ENCODE measurements at regions not wholly inside any gene's neighbourhood (a gene's known extent, or its start where the extent isn't known, plus 50 kb on each side); places are given as distances from the start of the nearest gene placed in this dataset.
"Not testable (repeated sequence)": the region's sequence is repeated elsewhere in the genome, so short reads cannot be mapped to it uniquely, and the experiment has no call there.

DNA sequence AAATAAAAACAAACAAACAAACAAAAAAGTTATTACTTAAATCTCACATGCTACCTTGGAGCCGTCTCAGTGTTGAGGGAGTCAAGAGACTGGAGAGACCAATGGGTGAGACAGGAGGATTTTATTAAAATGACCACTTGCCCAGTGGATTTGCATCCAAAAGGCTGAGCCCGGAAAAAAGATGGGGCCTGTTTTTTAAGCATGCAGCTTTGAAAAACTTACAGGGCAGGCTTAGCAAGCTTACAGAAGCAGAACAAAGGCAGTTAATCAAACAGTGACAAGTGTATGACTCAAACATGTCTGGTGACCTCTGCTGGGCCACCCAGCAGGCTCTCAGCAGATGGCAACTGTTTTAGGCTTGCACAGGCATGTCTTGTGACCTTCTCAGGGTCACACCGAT is 82.5 kb downstream of the POTEH start:
- DNase-seq (ENCODE audit: low read depth) = not testable (repeated sequence)

GRCh38 chr22:15775118-15775517 is 85.3 kb downstream of the POTEH start:
- not testable (repeated sequence) for DNase-seq (ENCODE audit: low read depth)

DNA sequence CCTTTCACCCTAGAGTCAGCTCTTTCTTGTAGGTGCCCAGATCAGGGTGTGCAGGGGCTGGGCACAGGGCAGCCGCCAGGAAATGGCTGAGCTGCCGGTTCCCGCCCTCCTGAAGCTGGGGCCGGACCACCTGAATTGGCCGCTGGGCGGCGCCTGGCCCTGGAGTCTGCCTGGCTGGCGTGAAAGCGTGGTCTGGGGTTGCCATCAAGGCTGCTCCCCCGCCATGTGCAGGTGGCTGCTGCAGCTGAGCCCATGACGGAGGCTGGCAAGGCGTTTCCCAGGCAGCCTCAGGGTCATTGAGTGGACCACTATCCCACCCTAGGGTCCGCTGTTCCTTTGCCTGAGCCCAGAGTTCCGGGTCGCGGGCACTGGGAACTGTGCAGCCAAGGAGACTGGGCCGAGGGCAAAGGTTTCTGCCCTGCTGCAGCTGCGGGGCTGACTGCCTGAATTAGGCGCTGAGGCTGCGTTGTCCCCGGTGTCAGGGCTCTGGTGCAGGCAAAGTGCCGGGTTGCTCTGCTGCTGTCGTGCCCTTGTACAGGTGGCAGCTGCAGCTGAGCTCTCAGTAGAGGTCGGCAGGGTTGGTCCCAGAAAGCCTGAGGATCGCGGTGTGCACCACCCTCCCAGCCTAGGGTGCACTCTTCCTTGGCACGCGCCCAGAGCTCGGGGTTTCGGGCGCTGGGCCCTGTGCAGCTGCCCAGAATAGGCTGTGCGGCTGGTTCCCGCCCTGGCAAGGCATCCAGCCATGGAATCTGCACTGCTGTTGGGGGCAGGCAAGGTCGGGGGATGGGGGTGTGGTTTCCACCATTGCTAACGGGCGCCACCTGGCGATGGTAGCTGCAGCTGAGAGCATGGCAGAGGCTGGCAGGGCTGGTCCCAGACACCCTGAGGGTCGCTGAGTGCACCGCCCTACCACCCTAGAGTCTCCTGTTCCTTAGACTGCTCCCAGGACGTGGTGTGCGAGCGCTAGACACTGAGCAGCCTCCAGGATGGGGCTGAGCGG is 86.1 kb downstream of the POTEH start:
- not testable (repeated sequence) for DNase-seq (ENCODE audit: low read depth)

GRCh38 chr22:15776727-15777126 is 86.9 kb downstream of the POTEH start:
- DNase-seq (ENCODE audit: low read depth) = not testable (repeated sequence)

DNA sequence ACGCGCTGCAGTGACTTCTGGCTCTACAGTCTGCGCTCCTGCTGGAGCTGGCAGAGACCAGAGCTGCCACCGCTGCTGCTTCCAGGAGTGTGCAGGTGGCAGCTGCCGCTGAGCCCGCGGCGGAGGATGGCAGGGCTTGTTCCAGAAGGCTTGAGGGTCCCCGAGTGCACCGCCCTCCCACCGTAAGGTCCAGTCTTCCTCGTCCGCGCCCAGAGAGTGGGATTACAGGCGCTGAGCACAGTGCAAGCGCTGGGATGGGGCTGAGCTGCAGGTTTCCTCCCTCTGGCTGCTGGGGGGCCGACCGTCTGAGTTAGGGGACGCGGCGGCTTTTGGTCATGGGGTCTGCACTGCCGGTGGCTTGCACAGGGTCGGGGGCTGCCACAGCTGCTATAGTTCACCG is 87.3 kb downstream of the POTEH start:
- not testable (repeated sequence) for DNase-seq (ENCODE audit: low read depth)

- DNase-seq (ENCODE audit: low read depth) = not testable (repeated sequence)
Measured at GRCh38 chr22:15777557-15777956, 87.7 kb downstream of the POTEH start.

GRCh38 chr22:15778366-15778765 is 88.5 kb downstream of the POTEH start:
- DNase-seq (ENCODE audit: low read depth) = not testable (repeated sequence)

DNA sequence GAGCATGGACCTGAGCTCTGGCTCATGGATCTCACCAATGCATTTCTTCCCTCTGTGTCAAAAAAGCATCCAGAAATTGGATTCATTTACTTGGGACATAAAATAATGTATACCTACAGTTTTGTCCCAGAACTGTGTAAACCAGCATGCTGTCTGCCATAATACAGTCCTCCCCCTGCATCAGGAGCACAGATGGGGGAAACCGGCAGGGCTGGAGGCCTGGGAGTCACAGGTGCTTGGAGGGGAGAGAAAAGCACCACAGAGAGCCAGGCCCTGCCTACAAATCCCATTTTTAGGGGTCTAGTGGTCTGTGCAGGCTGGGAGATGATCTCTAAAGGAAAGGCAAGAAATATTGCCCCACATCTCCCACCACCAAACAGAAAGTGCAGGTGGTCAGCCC is 91.8 kb downstream of the POTEH start:
- not testable (repeated sequence) for DNase-seq (ENCODE audit: low read depth)

DNA sequence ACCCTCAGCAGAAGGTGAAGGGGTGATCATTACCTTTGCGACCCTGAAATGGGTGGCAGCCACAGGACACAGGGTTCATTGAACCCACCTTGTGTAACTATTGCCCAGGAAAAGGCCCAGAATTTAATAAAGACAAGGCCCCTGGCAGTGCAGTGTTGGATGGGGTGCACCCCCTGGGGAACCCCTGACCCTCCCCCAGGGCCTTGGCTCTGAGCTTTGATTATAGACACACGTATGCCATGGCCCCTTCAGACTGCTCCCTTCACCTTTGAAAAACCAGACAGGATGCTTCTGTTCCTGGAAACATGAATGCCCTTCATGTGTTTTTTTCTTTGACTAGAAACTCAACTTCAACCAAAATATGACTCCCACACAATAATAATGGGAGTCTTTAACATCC is 93.1 kb downstream of the POTEH start:
- not testable (repeated sequence) for DNase-seq (ENCODE audit: low read depth)

- not testable (repeated sequence) for DNase-seq (ENCODE audit: low read depth)
Measured at GRCh38 chr22:15784383-15785085, 94.7 kb downstream of the POTEH start.

- peak; percentile 10 for DNase-seq (ENCODE audit: low read depth)
Measured at GRCh38 chr22:15786942-15787733, 97.3 kb downstream of the POTEH start.

GRCh38 chr22:15791557-15791956 is 101.7 kb downstream of the POTEH start:
- DNase-seq (ENCODE audit: low read depth) = not testable (repeated sequence)

DNA sequence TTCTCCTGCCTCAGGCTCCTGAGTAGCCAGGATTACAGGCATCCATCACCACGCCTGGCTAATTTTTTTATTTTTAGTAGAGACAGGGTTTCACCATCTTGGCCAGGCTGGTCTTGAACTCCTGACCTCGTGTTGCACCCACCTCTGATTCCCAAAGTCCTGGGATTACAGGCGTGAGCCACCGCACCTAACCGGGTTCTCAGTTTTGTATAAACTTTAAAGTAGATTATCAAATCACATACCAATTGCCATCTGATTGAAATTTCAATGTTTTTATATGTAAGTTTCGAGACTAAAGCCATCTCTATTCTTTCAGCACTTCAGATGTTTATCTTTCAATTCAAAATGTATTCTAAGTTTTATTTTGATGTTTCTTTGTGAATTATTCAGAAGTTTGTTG is 110.1 kb downstream of the POTEH start:
- DNase-seq (ENCODE audit: low read depth) = not testable (repeated sequence)

GRCh38 chr22:15811141-15811540 is 121.3 kb downstream of the POTEH start:
- DNase-seq (ENCODE audit: low read depth) = not testable (repeated sequence)

GRCh38 chr22:15815783-15816182 is 126.0 kb downstream of the POTEH start:
- not testable (repeated sequence) for DNase-seq (ENCODE audit: low read depth)

- DNase-seq (ENCODE audit: low read depth) = not testable (repeated sequence)
Measured at GRCh38 chr22:15816470-15816869, 126.6 kb downstream of the POTEH start.

- DNase-seq (ENCODE audit: low read depth) = not testable (repeated sequence)
Measured at GRCh38 chr22:15817264-15817663, 127.4 kb downstream of the POTEH start.

DNA sequence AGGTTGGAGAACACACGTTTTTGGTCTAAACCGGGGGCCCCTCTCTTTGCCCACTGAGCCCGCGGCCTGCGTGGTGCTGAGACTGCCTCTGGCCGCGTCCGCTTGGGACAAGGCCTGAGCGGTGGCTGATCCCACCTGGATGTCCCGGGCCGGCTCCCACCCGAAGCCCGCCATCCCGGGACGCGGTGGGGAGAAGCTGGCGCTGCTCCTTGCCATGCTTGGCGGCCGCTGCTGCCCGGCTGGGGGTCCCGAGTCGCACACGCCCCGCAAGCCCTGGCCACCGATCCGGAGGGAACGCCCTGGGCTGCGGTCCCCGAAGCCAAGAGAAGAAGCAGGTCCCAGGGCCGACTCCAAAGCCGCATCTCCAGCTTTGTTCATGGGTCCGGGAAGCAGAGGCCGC is 130.1 kb downstream of the POTEH start:
- not testable (repeated sequence) for DNase-seq (ENCODE audit: low read depth)

GRCh38 chr22:15821088-15821487 is 131.3 kb downstream of the POTEH start:
- not testable (repeated sequence) for DNase-seq (ENCODE audit: low read depth)

- DNase-seq (ENCODE audit: low read depth) = not testable (repeated sequence)
Measured at GRCh38 chr22:15822001-15822400, 132.2 kb downstream of the POTEH start.

DNA sequence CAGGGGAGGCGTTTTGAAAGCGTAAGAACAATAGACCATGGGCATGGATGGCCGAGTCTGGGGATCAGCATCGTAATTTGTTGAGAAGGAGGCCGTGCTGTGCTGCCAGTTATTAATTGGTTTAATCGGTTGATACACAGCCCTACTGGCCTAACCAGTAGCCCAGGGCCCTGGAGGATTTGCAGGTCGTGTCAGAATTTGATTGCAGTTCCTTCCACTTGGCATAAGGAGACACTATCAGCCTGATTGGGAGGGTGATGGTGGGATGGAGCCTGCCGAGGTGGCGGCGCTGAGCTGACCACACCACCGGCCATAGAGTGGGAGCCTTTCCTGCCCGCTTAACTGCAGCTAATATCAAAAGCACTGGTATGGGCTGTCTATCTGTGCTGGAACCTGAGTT is 133.4 kb downstream of the POTEH start:
- DNase-seq (ENCODE audit: low read depth) = not testable (repeated sequence)

GRCh38 chr22:15832235-15832634 is 142.4 kb downstream of the POTEH start:
- not testable (repeated sequence) for DNase-seq (ENCODE audit: low read depth)

Data from HS-5 (cell line).